GM11168 (cell line): ENCODE measurements at regions not wholly inside any gene's neighbourhood (a gene's known extent, or its start where the extent isn't known, plus 50 kb on each side); places are given as distances from the start of the nearest gene placed in this dataset.
"Not testable (repeated sequence)": the region's sequence is repeated elsewhere in the genome, so short reads cannot be mapped to it uniquely, and the experiment has no call there.

ENCODE experiments used
- in situ Hi-C: fragments of 300-500 bp; cut with MboI; formaldehyde crosslinking; loops from one replicate; pipeline ENCODE4 v1.12.0; 2022; ENCODE audit warnings: low sequenced_read_pairs; ENCODE audit not compliant: unreplicated experiment

- in situ Hi-C loops, result no loop called here
Observed at GRCh38 chr4:116223040-116223732, 862.2 kb downstream of the TRAM1L1 start.

GRCh38 chr4:116217781-116218180, 867.6 kb downstream of the TRAM1L1 start:
- in situ Hi-C loops, result no loop called here

GRCh38 chr4:116215622-116216021, 869.8 kb downstream of the TRAM1L1 start:
- in situ Hi-C loops, result no loop called here

- in situ Hi-C loops, result no loop called here
Observed at GRCh38 chr4:116202524-116202923, 882.9 kb downstream of the TRAM1L1 start.

- in situ Hi-C loops, result no loop called here
Observed at GRCh38 chr4:116197317-116197809, 888.0 kb downstream of the TRAM1L1 start.

- in situ Hi-C loops, result no loop called here
Observed at GRCh38 chr4:116183241-116183640, 902.1 kb downstream of the TRAM1L1 start.

- in situ Hi-C loops, result no loop called here
Observed at GRCh38 chr4:116180157-116180601, 905.2 kb downstream of the TRAM1L1 start.

GRCh38 chr4:116151371-116151770, 934.0 kb downstream of the TRAM1L1 start:
- in situ Hi-C loops, result not testable (repeated sequence)

- in situ Hi-C loops, result no loop called here
Observed at GRCh38 chr4:116150152-116150551, 935.2 kb downstream of the TRAM1L1 start.

GRCh38 chr4:116143198-116143597, 942.2 kb downstream of the TRAM1L1 start:
- in situ Hi-C loops, result no loop called here

- in situ Hi-C loops, result no loop called here
Observed at GRCh38 chr4:116132946-116133345, 952.4 kb downstream of the TRAM1L1 start.

- in situ Hi-C loops, result no loop called here
Observed at GRCh38 chr4:116126794-116127193, 958.6 kb downstream of the TRAM1L1 start.

- in situ Hi-C loops, result no loop called here
Observed at GRCh38 chr4:116122124-116122523, 963.3 kb downstream of the TRAM1L1 start.

GRCh38 chr4:116118221-116118620, 967.2 kb downstream of the TRAM1L1 start:
- in situ Hi-C loops, result no loop called here

- in situ Hi-C loops, result not testable (repeated sequence)
Observed at GRCh38 chr4:116112861-116113260, 972.5 kb downstream of the TRAM1L1 start.

GRCh38 chr4:116110713-116111112, 974.7 kb downstream of the TRAM1L1 start:
- in situ Hi-C loops, result no loop called here

GRCh38 chr4:116108606-116109005, 976.8 kb downstream of the TRAM1L1 start:
- in situ Hi-C loops, result no loop called here

GRCh38 chr4:116101321-116101720, 984.1 kb downstream of the TRAM1L1 start:
- in situ Hi-C loops, result no loop called here

- in situ Hi-C loops, result no loop called here
Observed at GRCh38 chr4:116099596-116099995, 985.8 kb downstream of the TRAM1L1 start.

GRCh38 chr4:116097353-116097752, 983.9 kb upstream of the NDST4 start:
- in situ Hi-C loops, result not testable (repeated sequence)

GRCh38 chr4:116092961-116093360, 979.5 kb upstream of the NDST4 start:
- in situ Hi-C loops, result no loop called here

GRCh38 chr4:116088771-116089170, 975.4 kb upstream of the NDST4 start:
- in situ Hi-C loops, result no loop called here
